ENCODE measurements at regions not wholly inside any gene's neighbourhood (a gene's known extent, or its start where the extent isn't known, plus 50 kb on each side); places are given as distances from the start of the nearest gene placed in this dataset.

- no peak overlapping the region for H3K27ac ChIP-seq (ENCODE audit: low read depth, low read length)
- 48 to 57% (median 50%) methylated on average over 13 of the region's 13 CpGs for WGBS, 3 donors
These were observed 99.1 kb upstream of the HDAC4 start for GRCh38 chr2:239499726-239500573.

- WGBS, 3 donors = 60 to 64% (median 62%) methylated on average over 21 of the region's 21 CpGs
- no peak overlapping the region for H3K27ac ChIP-seq (ENCODE audit: low read depth, low read length)
These were observed 98.3 kb upstream of the HDAC4 start for GRCh38 chr2:239498981-239499634.

GRCh38 chr2:239498576-239498975 lies 97.8 kb upstream of the HDAC4 start:
- 61 to 75% (median 68%) methylated on average over 16 of the region's 16 CpGs for WGBS, 3 donors
- no peak overlapping the region for H3K27ac ChIP-seq (ENCODE audit: low read depth, low read length)

GRCh38 chr2:239496700-239497099 lies 95.9 kb upstream of the HDAC4 start:
- no peak overlapping the region for H3K27ac ChIP-seq (ENCODE audit: low read depth, low read length)
- WGBS, 3 donors = 57 to 90% (median 84%) methylated on average over 2 of the region's 2 CpGs

- WGBS, 3 donors = 35 to 56% (median 39%) methylated on average over 8 of the region's 8 CpGs
- no peak overlapping the region for H3K27ac ChIP-seq (ENCODE audit: low read depth, low read length)
These were observed 95.0 kb upstream of the HDAC4 start for GRCh38 chr2:239495791-239496233.

GRCh38 chr2:239495175-239495574 lies 94.4 kb upstream of the HDAC4 start:
- no peak overlapping the region for H3K27ac ChIP-seq (ENCODE audit: low read depth, low read length)

GRCh38 chr2:239494578-239494977 lies 93.8 kb upstream of the HDAC4 start:
- H3K27ac ChIP-seq (ENCODE audit: low read depth, low read length) = no peak overlapping the region
- WGBS, 3 donors = 62 to 95% (median 95%) methylated on average over 3 of the region's 3 CpGs

More at GRCh38 chr2:239495175-239495574, 94.4 kb upstream of the HDAC4 start:
- WGBS, 3 donors = 86 to 90% (median 87%) methylated on average over 4 of the region's 4 CpGs

- 68 to 92% (median 89%) methylated on average over 3 of the region's 3 CpGs for WGBS, 3 donors
- no peak overlapping the region for H3K27ac ChIP-seq (ENCODE audit: low read depth, low read length)
These were observed 88.7 kb upstream of the HDAC4 start for GRCh38 chr2:239489481-239489880.

GRCh38 chr2:239488125-239488524 lies 87.3 kb upstream of the HDAC4 start:
- H3K27ac ChIP-seq (ENCODE audit: low read depth, low read length) = no peak overlapping the region
- 79 to 86% (median 86%) methylated on average over 8 of the region's 8 CpGs for WGBS, 3 donors

- 80 to 93% (median 88%) methylated on average over 11 of the region's 11 CpGs for WGBS, 3 donors
- no peak overlapping the region for H3K27ac ChIP-seq (ENCODE audit: low read depth, low read length)
These were observed 86.5 kb upstream of the HDAC4 start for GRCh38 chr2:239487272-239487671.

- 58 to 87% (median 74%) methylated on average over 3 of the region's 3 CpGs for WGBS, 3 donors
These were observed 84.8 kb upstream of the HDAC4 start for GRCh38 chr2:239485622-239486021.

GRCh38 chr2:239484571-239485355 lies 83.9 kb upstream of the HDAC4 start:
- 84 to 97% (median 88%) methylated on average over 22 of the region's 22 CpGs for WGBS, 3 donors
- H3K27ac ChIP-seq (ENCODE audit: low read depth, low read length) = no peak overlapping the region

More at GRCh38 chr2:239485622-239486021, 84.8 kb upstream of the HDAC4 start:
- no peak overlapping the region for H3K27ac ChIP-seq (ENCODE audit: low read depth, low read length)

GRCh38 chr2:239482778-239483712 lies 82.2 kb upstream of the HDAC4 start:
- 56 to 69% (median 65%) methylated on average over 37 to 38 of the region's 38 CpGs for WGBS, 3 donors
- H3K27ac ChIP-seq (ENCODE audit: low read depth, low read length) = no peak overlapping the region

- 85 to 94% (median 89%) methylated on average over 5 of the region's 5 CpGs for WGBS, 3 donors
- no peak overlapping the region for H3K27ac ChIP-seq (ENCODE audit: low read depth, low read length)
These were observed 78.7 kb upstream of the HDAC4 start for GRCh38 chr2:239479471-239479870.

GRCh38 chr2:239477591-239477990 lies 76.8 kb upstream of the HDAC4 start:
- no peak overlapping the region for H3K27ac ChIP-seq (ENCODE audit: low read depth, low read length)
- WGBS, 3 donors = 76 to 90% (median 89%) methylated on average over 19 of the region's 19 CpGs

GRCh38 chr2:239476757-239477585 lies 76.2 kb upstream of the HDAC4 start:
- no peak overlapping the region for H3K27ac ChIP-seq (ENCODE audit: low read depth, low read length)
- 86 to 91% (median 90%) methylated on average over 24 to 25 of the region's 25 CpGs for WGBS, 3 donors
